Ascending aorta (tissue), 2 donors: ENCODE measurements at regions not wholly inside any gene's neighbourhood (a gene's known extent, or its start where the extent isn't known, plus 50 kb on each side); places are given as distances from the start of the nearest gene placed in this dataset.

Experiments
- DNase-seq, 2 donors: peaks; one replicate each; pipeline ENCODE4 v3.0.0-alpha.2; 2019; ENCODE audit warnings: low spot score in 2 of 2
- H3K27ac ChIP-seq, 2 donors: fragments of 200-600 bp; sonication (generic); one replicate each; pipeline ENCODE4 v1.5.1; 2016 to 2017; ENCODE audit warnings: mild to moderate bottlenecking in 1 of 2
- H3K27me3 ChIP-seq: fragments of 200-600 bp; sonication (generic); one replicate; pipeline ENCODE4 v1.5.1; 2017
- H3K36me3 ChIP-seq, 2 donors: fragments of 200-600 bp; sonication (generic); one replicate each; pipeline ENCODE4 v1.5.1; 2016
- H3K4me1 ChIP-seq, 2 donors: fragments of 200-600 bp; sonication (generic); one replicate each; pipeline ENCODE4 v1.5.1; 2016 to 2017; ENCODE audit warnings: mild to moderate bottlenecking in 1 of 2
- H3K4me3 ChIP-seq, 2 donors: fragments of 200-600 bp; sonication (generic); one replicate each; pipeline ENCODE4 v1.5.1; 2016 to 2017; ENCODE audit warnings: mild to moderate bottlenecking in 1 of 2
- H3K9me3 ChIP-seq, 2 donors: fragments of 200-600 bp; sonication (generic); one replicate each; pipeline ENCODE4 v1.5.1; 2016
- CTCF ChIP-seq, 3 experiments: fragments of 200-600 bp in 2 of 3; fragments of 450-650 bp in 1 of 3; sonication (generic) in 2 of 3; IDR thresholded peaks; one replicate each; pipeline ENCODE4 v1.5.1; 2016 to 2019; ENCODE audit warnings: antibody characterized with exemption in 3 of 3, mild to moderate bottlenecking in 1 of 3, moderate library complexity in 1 of 3
- intact Hi-C: fragments of 100-400 bp; cut with DNase I; formaldehyde crosslinking; loops from one replicate; pipeline ENCODE4 v1.15.1; 2023

GRCh38 chr17:65360961-65361552 is 200.4 kb downstream of the AXIN2 start:
- Histone ChIP-seq H3K27me3 (no peaks in the 10 kb centered on the region), H3K4me3 (no peak overlapping the region), H3K36me3 (no peaks in the 10 kb centered on the region), H3K9me3 (no peaks in the 10 kb centered on the region), H3K27ac (no peak overlapping the region), H3K4me1 (no peaks in the 10 kb centered on the region)
- intact Hi-C loops: no loop called here
- no peak for DNase-seq
- no peak for TF ChIP-seq CTCF (IDR thresholded peaks at IDR 0.05)

DNA sequence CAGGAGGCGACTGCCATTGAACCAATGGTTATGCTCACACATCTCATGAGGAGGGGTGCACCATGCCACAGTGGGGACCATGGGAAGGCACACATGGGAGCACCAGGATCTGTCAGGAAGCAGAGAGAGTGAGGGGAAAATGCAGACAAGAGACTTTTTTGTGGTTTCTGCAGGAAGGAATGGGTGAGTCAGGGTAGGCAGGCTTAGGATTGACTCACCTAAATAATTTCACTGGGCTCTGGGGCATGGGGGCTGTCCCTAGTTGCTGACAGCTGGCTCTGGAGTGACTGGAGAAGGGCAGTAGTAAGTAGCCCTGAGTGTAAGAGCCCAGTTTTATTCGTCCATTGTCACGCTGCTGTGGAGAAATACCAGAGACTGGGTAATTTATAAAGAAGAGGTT is 202.4 kb downstream of the AXIN2 start:
- Histone ChIP-seq H3K4me3 (no peak overlapping the region), H3K4me1 (no peaks in the 10 kb centered on the region), H3K27ac (no peak overlapping the region), H3K9me3 (no peaks in the 10 kb centered on the region), H3K27me3 (no peaks in the 10 kb centered on the region), H3K36me3 (no peaks in the 10 kb centered on the region)
- no peak for TF ChIP-seq CTCF (IDR thresholded peaks at IDR 0.05)
- DNase-seq: no peak
- intact Hi-C loops: no loop called here

DNA sequence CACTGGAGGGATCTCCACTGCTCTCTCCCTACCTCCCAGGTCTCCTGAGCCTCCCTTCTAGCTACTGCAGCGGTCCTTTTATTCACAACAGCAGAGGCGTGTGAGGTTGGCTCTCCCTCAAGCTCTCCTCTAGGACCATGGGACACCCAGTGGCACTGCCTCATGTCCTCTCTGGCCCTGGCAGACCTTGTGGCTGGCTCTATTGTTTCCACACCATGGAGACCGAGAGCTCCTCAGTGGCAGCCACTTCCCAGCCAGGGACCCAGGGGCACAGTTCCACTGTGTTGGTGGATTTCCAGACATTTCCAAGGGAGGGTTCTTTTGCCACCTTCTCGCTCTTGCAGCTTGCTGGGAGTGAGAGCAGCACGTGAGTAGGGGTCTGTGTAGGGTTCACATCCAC is 204.9 kb downstream of the AXIN2 start:
- Histone ChIP-seq H3K27ac (no peak overlapping the region), H3K27me3 (no peaks in the 10 kb centered on the region), H3K4me3 (no peak overlapping the region), H3K4me1 (no peaks in the 10 kb centered on the region), H3K36me3 (no peaks in the 10 kb centered on the region), H3K9me3 (no peaks in the 10 kb centered on the region)
- DNase-seq: no peak
- intact Hi-C loops: no loop called here
- TF ChIP-seq CTCF (IDR thresholded peaks at IDR 0.05): no peak

- no peak for TF ChIP-seq CTCF (IDR thresholded peaks at IDR 0.05)
- Histone ChIP-seq H3K27me3 (no peaks in the 10 kb centered on the region), H3K9me3 (peaks cover 0 to 3% of the 10 kb centered on the region in 2 donors), H3K4me3 (no peak overlapping the region), H3K36me3 (no peaks in the 10 kb centered on the region), H3K4me1 (no peaks in the 10 kb centered on the region), H3K27ac (no peak overlapping the region)
- no peak for DNase-seq
- intact Hi-C loops: no loop called here
Observed at GRCh38 chr17:65355246-65355645, 206.2 kb downstream of the AXIN2 start.

DNA sequence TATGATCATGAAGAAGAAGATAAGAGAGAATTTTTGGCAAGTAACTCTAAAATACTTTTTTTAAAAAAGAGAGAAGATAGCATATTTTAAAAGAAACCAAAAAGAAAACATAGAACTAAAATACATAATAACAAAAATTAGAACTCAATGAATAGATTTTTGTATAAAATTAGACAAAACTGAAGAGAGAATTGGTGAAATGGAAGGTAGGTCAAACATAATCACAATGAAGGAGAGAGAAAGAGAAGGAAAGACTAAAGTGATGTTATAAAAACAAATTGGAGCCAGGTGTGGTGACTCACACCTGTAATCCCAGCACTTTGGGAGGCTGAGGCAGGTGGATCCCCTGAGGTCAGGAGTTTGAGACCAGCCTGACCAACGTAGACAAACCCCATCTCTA is 211.5 kb downstream of the AXIN2 start:
- no peaks in the 10 kb centered on the region for H3K27me3 ChIP-seq
- no peak for DNase-seq
- no peaks in the 10 kb centered on the region for H3K36me3 ChIP-seq
- no peak for TF ChIP-seq CTCF (IDR thresholded peaks at IDR 0.05)
- H3K27ac ChIP-seq: no peak overlapping the region
- peaks cover 0 to 7% of the 10 kb centered on the region in 2 donors for H3K9me3 ChIP-seq
- intact Hi-C loops: no loop called here
- H3K4me1 ChIP-seq: no peaks in the 10 kb centered on the region
- no peak overlapping the region for H3K4me3 ChIP-seq

GRCh38 chr17:65346166-65346565 is 209.0 kb downstream of the RGS9 start:
- intact Hi-C loops: no loop called here
- no peak for TF ChIP-seq CTCF (IDR thresholded peaks at IDR 0.05)
- Histone ChIP-seq H3K4me1 (no peaks in the 10 kb centered on the region), H3K27me3 (no peaks in the 10 kb centered on the region), H3K4me3 (no peak overlapping the region), H3K9me3 (peaks cover 0 to 7% of the 10 kb centered on the region in 2 donors), H3K27ac (no peak overlapping the region), H3K36me3 (no peaks in the 10 kb centered on the region)
- no peak for DNase-seq
